A673 (cell line): ENCODE measurements at regions not wholly inside any gene's neighbourhood (a gene's known extent, or its start where the extent isn't known, plus 50 kb on each side); places are given as distances from the start of the nearest gene placed in this dataset.

ENCODE experiments used
- CTCF ChIP-seq: fragments of 300-800, 200-600 bp; sonication (generic); conservative IDR thresholded peaks from 2 replicates; pipeline ENCODE4 v1.5.1; 2017; ENCODE audit warnings: low read depth, mild to moderate bottlenecking, antibody characterized with exemption, low read length, moderate library complexity, mixed read lengths
- EZH2 ChIP-seq: fragments of 200-600 bp; sonication (generic); IDR thresholded peaks from 2 replicates; pipeline ENCODE4 v1.6.1; 2017; ENCODE audit warnings: borderline replicate concordance, low read depth, mild to moderate bottlenecking, mixed read lengths, antibody characterized with exemption, low read length; ENCODE audit not compliant: poor library complexity, severe bottlenecking

DNA sequence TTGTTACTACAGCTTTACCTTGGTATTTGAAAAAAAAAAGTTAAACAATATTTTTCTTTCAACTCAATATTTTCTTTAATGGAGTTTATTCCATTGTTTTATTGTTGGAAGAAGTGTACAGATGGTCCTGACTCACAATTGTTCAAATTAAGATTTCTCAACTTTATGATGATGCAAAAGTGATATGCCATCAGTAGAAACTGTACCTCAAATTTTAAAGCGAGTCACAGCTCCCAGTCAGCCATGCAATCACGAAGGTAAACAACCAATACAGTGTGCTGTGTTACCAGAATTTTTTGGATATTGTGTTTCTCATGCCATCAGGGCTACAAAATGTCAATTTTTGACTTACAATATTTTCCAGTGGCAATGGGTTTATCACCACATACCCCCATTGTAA is 54.0 kb upstream of the COL5A2 start:
- TF ChIP-seq CTCF (no peak), EZH2 (no peak)
